ENCODE measurements at regions not wholly inside any gene's neighbourhood (a gene's known extent, or its start where the extent isn't known, plus 50 kb on each side); places are given as distances from the start of the nearest gene placed in this dataset.

GRCh38 chr7:109343678-109344077 lies 774.0 kb downstream of the DNAJB9 start:
- no peaks in the 10 kb centered on the region for H3K9me3 ChIP-seq
- H3K27me3 ChIP-seq, result no peaks in the 10 kb centered on the region
- H3K27ac ChIP-seq, result no peak overlapping the region
- no peaks in the 10 kb centered on the region for H3K4me1 ChIP-seq
- intact Hi-C loops (cut with DNase I), result no loop called here
- DNase-seq (ENCODE audit: extremely low spot score in 2 of 2), result no peak
- TF ChIP-seq CTCF (IDR thresholded peaks at IDR 0.05) (no peak), POLR2A (IDR thresholded peaks at IDR 0.05) (no peak), POLR2AphosphoS5 (IDR thresholded peaks at IDR 0.05; ENCODE audit: insufficient read depth in 1 of 2, low read depth in 1 of 2) (no peak)
- H3K4me3 ChIP-seq, result no peak overlapping the region
- no peaks in the 10 kb centered on the region for H3K36me3 ChIP-seq

- no peaks in the 10 kb centered on the region for H3K9me3 ChIP-seq
- TF ChIP-seq CTCF (IDR thresholded peaks at IDR 0.05) (no peak), POLR2AphosphoS5 (IDR thresholded peaks at IDR 0.05; ENCODE audit: insufficient read depth in 1 of 2, low read depth in 1 of 2) (no peak), POLR2A (IDR thresholded peaks at IDR 0.05) (no peak)
- H3K27ac ChIP-seq, result no peak overlapping the region
- no peak for DNase-seq (ENCODE audit: extremely low spot score in 2 of 2)
- no peaks in the 10 kb centered on the region for H3K27me3 ChIP-seq
- H3K4me3 ChIP-seq, result no peak overlapping the region
- no peaks in the 10 kb centered on the region for H3K36me3 ChIP-seq
- intact Hi-C loops (cut with DNase I), result no loop called here
- no peaks in the 10 kb centered on the region for H3K4me1 ChIP-seq
Measured at GRCh38 chr7:109351493-109351892, 781.8 kb downstream of the DNAJB9 start.

GRCh38 chr7:109354000-109354399 lies 784.3 kb downstream of the DNAJB9 start:
- Histone ChIP-seq H3K27ac (no peak overlapping the region), H3K4me3 (no peak overlapping the region), H3K27me3 (no peaks in the 10 kb centered on the region), H3K9me3 (no peaks in the 10 kb centered on the region), H3K4me1 (no peaks in the 10 kb centered on the region), H3K36me3 (no peaks in the 10 kb centered on the region)
- intact Hi-C loops (cut with DNase I), result no loop called here
- DNase-seq (ENCODE audit: extremely low spot score in 2 of 2), result no peak
- TF ChIP-seq POLR2A (IDR thresholded peaks at IDR 0.05) (no peak), POLR2AphosphoS5 (IDR thresholded peaks at IDR 0.05; ENCODE audit: insufficient read depth in 1 of 2, low read depth in 1 of 2) (no peak), CTCF (IDR thresholded peaks at IDR 0.05) (no peak)

GRCh38 chr7:109354552-109354951 lies 784.9 kb downstream of the DNAJB9 start:
- Histone ChIP-seq H3K27me3 (no peaks in the 10 kb centered on the region), H3K4me3 (no peak overlapping the region), H3K27ac (no peak overlapping the region), H3K4me1 (no peaks in the 10 kb centered on the region), H3K36me3 (no peaks in the 10 kb centered on the region), H3K9me3 (no peaks in the 10 kb centered on the region)
- TF ChIP-seq POLR2A (IDR thresholded peaks at IDR 0.05), result no peak
- TF ChIP-seq POLR2AphosphoS5 (IDR thresholded peaks at IDR 0.05; ENCODE audit: insufficient read depth in 1 of 2, low read depth in 1 of 2), result no peak
- TF ChIP-seq CTCF (IDR thresholded peaks at IDR 0.05), result no peak
- intact Hi-C loops (cut with DNase I), result no loop called here
- DNase-seq (ENCODE audit: extremely low spot score in 2 of 2), result no peak

- no peaks in the 10 kb centered on the region for H3K36me3 ChIP-seq
- H3K4me3 ChIP-seq, result no peak overlapping the region
- no peak overlapping the region for H3K27ac ChIP-seq
- no peak for TF ChIP-seq POLR2AphosphoS5 (IDR thresholded peaks at IDR 0.05; ENCODE audit: insufficient read depth in 1 of 2, low read depth in 1 of 2)
- no peak for TF ChIP-seq CTCF (IDR thresholded peaks at IDR 0.05)
- TF ChIP-seq POLR2A (IDR thresholded peaks at IDR 0.05), result no peak
- H3K9me3 ChIP-seq, result no peaks in the 10 kb centered on the region
- DNase-seq (ENCODE audit: extremely low spot score in 2 of 2), result no peak
- no peaks in the 10 kb centered on the region for H3K27me3 ChIP-seq
- no peaks in the 10 kb centered on the region for H3K4me1 ChIP-seq
- intact Hi-C loops (cut with DNase I), result no loop called here
Measured at GRCh38 chr7:109375823-109376222, 806.1 kb downstream of the DNAJB9 start.
